ENCODE measurements at regions not wholly inside any gene's neighbourhood (a gene's known extent, or its start where the extent isn't known, plus 50 kb on each side); places are given as distances from the start of the nearest gene placed in this dataset.

- peak; percentile 63 for DNase-seq (ENCODE audit: extremely low read depth, insufficient read length)
- Histone ChIP-seq H3K27me3 (replicated peaks; ENCODE audit: control insufficient read depth, insufficient read depth, low read length) (no peaks in the 10 kb centered on the region), H3K36me3 (ENCODE audit: control insufficient read depth, insufficient read depth, low read length) (no peaks in the 10 kb centered on the region), H3K4me3 (replicated peaks; ENCODE audit: low read depth, low read length) (peak overlapping the region; percentile 69)
- TF ChIP-seq CTCF (IDR thresholded peaks at IDR 0.05; ENCODE audit: insufficient read depth, low read length, poor library complexity, severe bottlenecking), result no peak
Observed at GRCh38 chr1:39105841-39106765, 80.0 kb downstream of the NDUFS5 start.

GRCh38 chr1:39106801-39107327 is 80.7 kb downstream of the NDUFS5 start:
- no peak for TF ChIP-seq CTCF (IDR thresholded peaks at IDR 0.05; ENCODE audit: insufficient read depth, low read length, poor library complexity, severe bottlenecking)
- H3K27me3 ChIP-seq (replicated peaks; ENCODE audit: control insufficient read depth, insufficient read depth, low read length), result no peaks in the 10 kb centered on the region
- H3K36me3 ChIP-seq (ENCODE audit: control insufficient read depth, insufficient read depth, low read length), result no peaks in the 10 kb centered on the region
- H3K4me3 ChIP-seq (replicated peaks; ENCODE audit: low read depth, low read length), result peak overlapping the region; percentile 69
- DNase-seq (ENCODE audit: extremely low read depth, insufficient read length), result no peak

- no peak for DNase-seq (ENCODE audit: extremely low read depth, insufficient read length)
- TF ChIP-seq CTCF (IDR thresholded peaks at IDR 0.05; ENCODE audit: insufficient read depth, low read length, poor library complexity, severe bottlenecking), result no peak
- Histone ChIP-seq H3K36me3 (ENCODE audit: control insufficient read depth, insufficient read depth, low read length) (no peaks in the 10 kb centered on the region), H3K27me3 (replicated peaks; ENCODE audit: control insufficient read depth, insufficient read depth, low read length) (no peaks in the 10 kb centered on the region), H3K4me3 (replicated peaks; ENCODE audit: low read depth, low read length) (peak overlapping the region; percentile 69; the same call in 1 of the 2 replicates)
Observed at GRCh38 chr1:39107341-39108290, 81.5 kb downstream of the NDUFS5 start.

GRCh38 chr1:39109644-39110043 is 83.5 kb downstream of the NDUFS5 start:
- TF ChIP-seq CTCF (IDR thresholded peaks at IDR 0.05; ENCODE audit: insufficient read depth, low read length, poor library complexity, severe bottlenecking), result no peak
- DNase-seq (ENCODE audit: extremely low read depth, insufficient read length), result peak; percentile 26
- Histone ChIP-seq H3K27me3 (replicated peaks; ENCODE audit: control insufficient read depth, insufficient read depth, low read length) (no peaks in the 10 kb centered on the region), H3K36me3 (ENCODE audit: control insufficient read depth, insufficient read depth, low read length) (no peaks in the 10 kb centered on the region), H3K4me3 (replicated peaks; ENCODE audit: low read depth, low read length) (no peak overlapping the region)

GRCh38 chr1:39110325-39110851 is 84.2 kb downstream of the NDUFS5 start:
- DNase-seq (ENCODE audit: extremely low read depth, insufficient read length), result no peak

More at GRCh38 chr1:39110325-39110851, 84.2 kb downstream of the NDUFS5 start:
- Histone ChIP-seq H3K36me3 (ENCODE audit: control insufficient read depth, insufficient read depth, low read length) (no peaks in the 10 kb centered on the region), H3K4me3 (replicated peaks; ENCODE audit: low read depth, low read length) (no peak overlapping the region), H3K27me3 (replicated peaks; ENCODE audit: control insufficient read depth, insufficient read depth, low read length) (no peaks in the 10 kb centered on the region)
- TF ChIP-seq CTCF (IDR thresholded peaks at IDR 0.05; ENCODE audit: insufficient read depth, low read length, poor library complexity, severe bottlenecking), result no peak

Measured in GM06990 (cell line).